ENCODE measurements at regions not wholly inside any gene's neighbourhood (a gene's known extent, or its start where the extent isn't known, plus 50 kb on each side); places are given as distances from the start of the nearest gene placed in this dataset.
"Not testable (repeated sequence)": the region's sequence is repeated elsewhere in the genome, so short reads cannot be mapped to it uniquely, and the experiment has no call there.

DNA sequence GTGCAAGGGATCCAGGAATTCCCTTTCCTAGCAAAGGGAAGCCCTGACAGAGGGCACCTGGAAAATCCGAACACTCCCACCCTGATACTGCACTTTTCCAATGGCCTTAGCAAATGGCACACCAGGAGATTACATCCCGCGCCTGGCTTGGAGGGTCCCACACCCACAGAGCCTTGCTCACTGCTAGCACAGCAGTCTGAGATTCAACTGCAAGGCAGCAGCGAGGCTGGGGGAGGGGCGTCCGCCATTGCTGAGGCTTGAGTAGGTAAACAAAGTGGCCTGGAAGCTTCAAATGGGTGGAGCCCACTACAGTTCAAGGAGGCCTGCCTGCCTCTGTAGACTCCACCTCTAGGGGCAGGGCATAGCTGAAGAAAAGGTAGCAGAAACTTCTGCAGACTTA, 888.8 kb downstream of the RPS29 start:
- TF ChIP-seq EZH2 (IDR thresholded peaks at IDR 0.05); EZH2phosphoT487 (IDR thresholded peaks at IDR 0.05; ENCODE audit: borderline replicate concordance); TCF7L2 (IDR thresholded peaks at IDR 0.05; ENCODE audit: borderline replicate concordance, extremely low read depth, insufficient read depth, insufficient read length): not testable (repeated sequence)
- TF ChIP-seq, protein P1, sequence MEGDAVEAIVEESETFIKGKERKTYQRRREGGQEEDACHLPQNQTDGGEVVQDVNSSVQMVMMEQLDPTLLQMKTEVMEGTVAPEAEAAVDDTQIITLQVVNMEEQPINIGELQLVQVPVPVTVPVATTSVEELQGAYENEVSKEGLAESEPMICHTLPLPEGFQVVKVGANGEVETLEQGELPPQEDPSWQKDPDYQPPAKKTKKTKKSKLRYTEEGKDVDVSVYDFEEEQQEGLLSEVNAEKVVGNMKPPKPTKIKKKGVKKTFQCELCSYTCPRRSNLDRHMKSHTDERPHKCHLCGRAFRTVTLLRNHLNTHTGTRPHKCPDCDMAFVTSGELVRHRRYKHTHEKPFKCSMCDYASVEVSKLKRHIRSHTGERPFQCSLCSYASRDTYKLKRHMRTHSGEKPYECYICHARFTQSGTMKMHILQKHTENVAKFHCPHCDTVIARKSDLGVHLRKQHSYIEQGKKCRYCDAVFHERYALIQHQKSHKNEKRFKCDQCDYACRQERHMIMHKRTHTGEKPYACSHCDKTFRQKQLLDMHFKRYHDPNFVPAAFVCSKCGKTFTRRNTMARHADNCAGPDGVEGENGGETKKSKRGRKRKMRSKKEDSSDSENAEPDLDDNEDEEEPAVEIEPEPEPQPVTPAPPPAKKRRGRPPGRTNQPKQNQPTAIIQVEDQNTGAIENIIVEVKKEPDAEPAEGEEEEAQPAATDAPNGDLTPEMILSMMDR (IDR thresholded peaks at IDR 0.05 in 2 of 3, conservative IDR thresholded peaks at IDR 0.05 in 1 of 3; ENCODE audit: borderline replicate concordance in 1 of 3, insufficient read depth in 1 of 3, low read depth in 2 of 3, low read length in 2 of 3): not testable (repeated sequence)
